B cell (primary cell): ENCODE measurements at regions not wholly inside any gene's neighbourhood (a gene's known extent, or its start where the extent isn't known, plus 50 kb on each side); places are given as distances from the start of the nearest gene placed in this dataset.

Experiments used
- ATAC-seq: fragments of 200-7000 bp; cut with Tn5 transposase; one replicate; pipeline ENCODE4 v1.10.0; 2021; ENCODE audit warnings: low read depth, mild to moderate bottlenecking, moderate number of reproducible peaks, moderate library complexity
- CTCF ChIA-PET: fragments of 350-600 bp; sonication (Branson Sonifier 250); formaldehyde crosslinking; loops from one replicate; lab custom pipeline; 2021; ENCODE audit warnings: antibody characterized with exemption, inconsistent platforms; lab: Charles Lee
- POLR2A ChIA-PET: fragments of 350-600 bp; sonication (Branson Sonifier 250); formaldehyde crosslinking; loops from one replicate; lab custom pipeline; 2021; ENCODE audit warnings: antibody characterized with exemption; lab: Charles Lee
- DNase-seq: peaks from one replicate; pipeline ENCODE4 v3.0.0; 2013
- H2AFZ ChIP-seq: 2 replicates; pipeline ENCODE4 v1.6.1; 2012; ENCODE audit warnings: mild to moderate bottlenecking, low read depth, low read length; ENCODE audit not compliant: insufficient read depth, poor library complexity, severe bottlenecking
- H3K27ac ChIP-seq, 2 donors: 1 replicate in 1 of 2; 2 replicates in 1 of 2; pipeline ENCODE4 v1.5.1; 2012 to 2013; ENCODE audit warnings: low read length in 2 of 2, mild to moderate bottlenecking in 2 of 2, moderate library complexity in 1 of 2
- H3K27me3 ChIP-seq, 4 experiments: fragments of 200-600 bp in 1 of 4; sonication (generic) in 1 of 4; replicated peaks in 1 of 4; 1 replicate in 2 of 4; 2 replicates in 2 of 4; pipeline versions ENCODE4 v1.6.1 to v1.7.0; 2013 to 2016; ENCODE audit warnings: low read length in 3 of 4, mild to moderate bottlenecking in 2 of 4, mixed read lengths in 1 of 4, moderate library complexity in 1 of 4; ENCODE audit not compliant: insufficient read depth in 4 of 4, control insufficient read depth in 3 of 4; ENCODE audit errors: control extremely low read depth in 1 of 4
- H3K36me3 ChIP-seq, 2 experiments: replicated peaks in 1 of 2; 1 replicate in 1 of 2; 2 replicates in 1 of 2; pipeline versions ENCODE4 v1.6.1 to v1.7.1; 2013; ENCODE audit warnings: low read length in 1 of 2; ENCODE audit not compliant: insufficient read depth in 2 of 2, control insufficient read depth in 1 of 2; ENCODE audit errors: control extremely low read depth in 1 of 2, extremely low read depth in 1 of 2
- H3K4me1 ChIP-seq, 2 donors: fragments of 200-600 bp in 1 of 2; sonication (generic) in 1 of 2; 1 replicate in 1 of 2; 2 replicates in 1 of 2; pipeline versions ENCODE4 v1.5.1 to v1.6.1; 2013 to 2017; ENCODE audit warnings: low read length in 2 of 2; ENCODE audit not compliant: control insufficient read depth in 2 of 2, insufficient read depth in 2 of 2
- H3K4me2 ChIP-seq: replicated peaks from 2 replicates; pipeline ENCODE3; 2012; ENCODE audit warnings: mild to moderate bottlenecking, low read depth, low read length; ENCODE audit not compliant: poor library complexity, severe bottlenecking
- H3K4me3 ChIP-seq, 5 experiments: fragments of 200-600 bp in 1 of 5; sonication (generic) in 1 of 5; 1 replicate in 3 of 5; 2 replicates in 2 of 5; pipeline versions ENCODE4 v1.5.1 to v1.7.0; 2011 to 2016; ENCODE audit warnings: low read length in 4 of 5, mild to moderate bottlenecking in 4 of 5, low read depth in 2 of 5, control low read depth in 1 of 5, moderate library complexity in 1 of 5; ENCODE audit not compliant: insufficient read depth in 1 of 5; ENCODE audit errors: control extremely low read depth in 1 of 5, extremely low read depth in 1 of 5
- H3K79me2 ChIP-seq: fragments of 200-600 bp; sonication (generic); one replicate; pipeline ENCODE4 v1.6.0; 2016; ENCODE audit warnings: low read length; ENCODE audit not compliant: control insufficient read depth, insufficient read depth
- H3K9ac ChIP-seq: fragments of 200-600 bp; sonication (generic); 2 replicates; pipeline ENCODE4 v1.6.1; 2017; ENCODE audit warnings: mild to moderate bottlenecking, low read length, moderate library complexity
- H3K9me3 ChIP-seq, 3 donors: one replicate each; pipeline versions ENCODE4 v1.6.1 to v1.7.1; 2013; ENCODE audit warnings: low read length in 2 of 3; ENCODE audit not compliant: control insufficient read depth in 2 of 3, insufficient read depth in 1 of 3; ENCODE audit errors: control extremely low read depth in 1 of 3
- H4K20me1 ChIP-seq: 2 replicates; pipeline ENCODE4 v1.6.0; 2012; ENCODE audit warnings: mild to moderate bottlenecking, low read length; ENCODE audit not compliant: insufficient read depth, control insufficient read depth, poor library complexity, severe bottlenecking
- H3K27ac Mint-ChIP-seq: one replicate; pipeline ENCODE4 v1.8.0; 2021; ENCODE audit warnings: mixed read lengths
- H3K27me3 Mint-ChIP-seq: one replicate; pipeline ENCODE4 v1.8.0; 2021; ENCODE audit warnings: mixed read lengths
- H3K4me1 Mint-ChIP-seq: one replicate; pipeline ENCODE4 v1.8.0; 2021; ENCODE audit warnings: mixed read lengths
- H3K4me3 Mint-ChIP-seq: one replicate; pipeline ENCODE4 v1.8.0; 2021; ENCODE audit warnings: mixed read lengths
- H3K9me3 Mint-ChIP-seq: one replicate; pipeline ENCODE4 v1.8.0; 2022; ENCODE audit warnings: mixed read lengths; ENCODE audit not compliant: insufficient read depth
- CTCF ChIP-seq: fragments of 200-600 bp; IDR thresholded peaks from one replicate; pipeline ENCODE4 v1.8.0; 2022; ENCODE audit warnings: antibody characterized with exemption, mild to moderate bottlenecking
- EZH2 ChIP-seq: IDR thresholded peaks from 2 replicates; pipeline ENCODE4 v1.6.1; 2012; ENCODE audit warnings: borderline replicate concordance, low read depth, mild to moderate bottlenecking, moderate library complexity, low read length; ENCODE audit not compliant: insufficient read depth, poor library complexity, severe bottlenecking
- WGBS: methylation state at CpG from one replicate; pipeline ENCODE4 v1.1.5; 2013; ENCODE audit warnings: missing lambda C conversion rate; ENCODE audit not compliant: insufficient coverage; 5-methylcytosine and 5-hydroxymethylcytosine counted together
- intact Hi-C: fragments of 100-400 bp; cut with micrococcal nuclease; formaldehyde crosslinking; loops from one replicate; pipeline ENCODE4 v1.10.0; 2022

GRCh38 chr5:37975531-37975930 is 135.7 kb upstream of the GDNF start:
- Mint-ChIP-seq H3K4me3 (no peak overlapping the region), H3K27me3 (peaks cover 3% of the 10 kb centered on the region), H3K9me3 (no peaks in the 10 kb centered on the region), H3K4me1 (no peaks in the 10 kb centered on the region), H3K27ac (no peak overlapping the region)
- H3K36me3 ChIP-seq, result no peaks in the 10 kb centered on the region
- H3K4me1 ChIP-seq, result no peaks in the 10 kb centered on the region
- no peak overlapping the region for H3K4me3 ChIP-seq
- no peaks in the 10 kb centered on the region for H3K27me3 ChIP-seq
- CTCF ChIA-PET, result no interaction called here
- peaks cover 0 to 4% (median 0%) of the 10 kb centered on the region in 3 donors for H3K9me3 ChIP-seq
- POLR2A ChIA-PET, result no interaction called here
- 100% methylated on average over 1 of the region's 4 CpGs for WGBS
- no peak overlapping the region for H3K9ac ChIP-seq
- ATAC-seq, result no peak
- no peaks in the 10 kb centered on the region for H4K20me1 ChIP-seq
- no peak overlapping the region for H3K27ac ChIP-seq
- TF ChIP-seq EZH2 (no peak), CTCF (no peak)
- H2AFZ ChIP-seq, result no peak overlapping the region
- H3K79me2 ChIP-seq, result no peaks in the 10 kb centered on the region
- intact Hi-C loops, result no loop called here
- H3K4me2 ChIP-seq, result no peak overlapping the region
- no peak for DNase-seq

- intact Hi-C loops, result no loop called here
- Mint-ChIP-seq H3K27ac (no peak overlapping the region), H3K9me3 (no peaks in the 10 kb centered on the region), H3K4me3 (no peak overlapping the region), H3K27me3 (peaks cover 13% of the 10 kb centered on the region), H3K4me1 (no peaks in the 10 kb centered on the region)
- ChIA-PET CTCF (no interaction called here), POLR2A (no interaction called here)
- H3K4me3 ChIP-seq, result no peak overlapping the region
- peaks cover 0 to 2% (median 0%) of the 10 kb centered on the region in 4 experiments for H3K27me3 ChIP-seq
- H3K4me1 ChIP-seq, result no peaks in the 10 kb centered on the region
- DNase-seq, result no peak
- H3K9ac ChIP-seq, result no peak overlapping the region
- no peak for TF ChIP-seq EZH2
- TF ChIP-seq CTCF, result no peak
- no peak overlapping the region for H2AFZ ChIP-seq
- H3K27ac ChIP-seq, result no peak overlapping the region
- no peaks in the 10 kb centered on the region for H3K9me3 ChIP-seq
- no peaks in the 10 kb centered on the region for H3K36me3 ChIP-seq
- no peaks in the 10 kb centered on the region for H4K20me1 ChIP-seq
- no CpG with 5 or more reads among the region's 1 CpG for WGBS
- H3K79me2 ChIP-seq, result no peaks in the 10 kb centered on the region
- no peak overlapping the region for H3K4me2 ChIP-seq
- ATAC-seq, result no peak
Observed at GRCh38 chr5:37971483-37972024, 131.7 kb upstream of the GDNF start.
